Breast epithelium (tissue), 3 donors: ENCODE measurements at regions not wholly inside any gene's neighbourhood (a gene's known extent, or its start where the extent isn't known, plus 50 kb on each side); places are given as distances from the start of the nearest gene placed in this dataset.

Experiments
- POLR2AphosphoS5 ChIP-seq, 3 donors: sonication (generic); formaldehyde crosslinking; IDR thresholded peaks; one replicate each; pipeline ENCODE4 v1.6.1; 2017; ENCODE audit warnings: antibody characterized with exemption in 3 of 3
- TF ChIP-seq, protein P1 (sequence below), 3 donors: fragments of 450-650 bp; IDR thresholded peaks; one replicate each; pipeline ENCODE4 v1.5.1; 2016 to 2017; ENCODE audit warnings: antibody characterized with exemption in 3 of 3, mild to moderate bottlenecking in 3 of 3, moderate library complexity in 3 of 3

- TF ChIP-seq, protein P1, sequence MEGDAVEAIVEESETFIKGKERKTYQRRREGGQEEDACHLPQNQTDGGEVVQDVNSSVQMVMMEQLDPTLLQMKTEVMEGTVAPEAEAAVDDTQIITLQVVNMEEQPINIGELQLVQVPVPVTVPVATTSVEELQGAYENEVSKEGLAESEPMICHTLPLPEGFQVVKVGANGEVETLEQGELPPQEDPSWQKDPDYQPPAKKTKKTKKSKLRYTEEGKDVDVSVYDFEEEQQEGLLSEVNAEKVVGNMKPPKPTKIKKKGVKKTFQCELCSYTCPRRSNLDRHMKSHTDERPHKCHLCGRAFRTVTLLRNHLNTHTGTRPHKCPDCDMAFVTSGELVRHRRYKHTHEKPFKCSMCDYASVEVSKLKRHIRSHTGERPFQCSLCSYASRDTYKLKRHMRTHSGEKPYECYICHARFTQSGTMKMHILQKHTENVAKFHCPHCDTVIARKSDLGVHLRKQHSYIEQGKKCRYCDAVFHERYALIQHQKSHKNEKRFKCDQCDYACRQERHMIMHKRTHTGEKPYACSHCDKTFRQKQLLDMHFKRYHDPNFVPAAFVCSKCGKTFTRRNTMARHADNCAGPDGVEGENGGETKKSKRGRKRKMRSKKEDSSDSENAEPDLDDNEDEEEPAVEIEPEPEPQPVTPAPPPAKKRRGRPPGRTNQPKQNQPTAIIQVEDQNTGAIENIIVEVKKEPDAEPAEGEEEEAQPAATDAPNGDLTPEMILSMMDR (IDR thresholded peaks at IDR 0.05) = no peak
- TF ChIP-seq POLR2AphosphoS5 (IDR thresholded peaks at IDR 0.05) = no peak
These were observed 145.6 kb upstream of the LYSMD4 start for GRCh38 chr15:99878835-99879234.
